ENCODE measurements at regions not wholly inside any gene's neighbourhood (a gene's known extent, or its start where the extent isn't known, plus 50 kb on each side); places are given as distances from the start of the nearest gene placed in this dataset.

DNA sequence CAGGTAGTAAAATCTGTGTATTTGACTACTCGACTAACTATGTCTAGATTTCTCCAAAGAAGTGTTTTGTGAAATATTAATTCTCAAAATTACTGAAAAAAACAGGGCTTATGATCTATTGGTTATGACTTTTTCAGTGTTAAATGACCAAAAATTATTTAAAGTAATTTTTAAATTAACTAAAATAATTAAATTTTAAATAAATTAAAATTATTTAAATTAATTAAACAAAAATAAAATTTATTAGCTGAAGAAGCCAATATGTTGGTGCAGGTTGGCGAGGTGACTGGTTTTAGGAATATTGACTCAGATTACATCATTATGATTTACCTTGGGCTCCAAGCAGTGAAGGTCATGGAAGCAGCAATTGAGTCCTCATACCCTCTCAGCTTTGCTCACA lies 483.2 kb downstream of the PTPRC start:
- Histone ChIP-seq H3K9ac (ENCODE audit: control insufficient read depth, insufficient read depth, low read length) (no peak overlapping the region), H4K20me1 (ENCODE audit: control insufficient read depth, insufficient read depth) (no peaks in the 10 kb centered on the region), H3K4me1 (ENCODE audit: control insufficient read depth, insufficient read depth, low read length) (no peaks in the 10 kb centered on the region), H2AFZ (ENCODE audit: control insufficient read depth, low read depth, low read length) (no peak overlapping the region), H3K27me3 (replicated peaks in 1 of 2; ENCODE audit: control insufficient read depth in 2 of 2, insufficient read depth in 2 of 2, low read length in 1 of 2) (no peaks in the 10 kb centered on the region), H3K4me3 (no peak overlapping the region), H3K79me2 (ENCODE audit: control insufficient read depth, insufficient read depth, low read length) (no peaks in the 10 kb centered on the region), H3K4me2 (ENCODE audit: control insufficient read depth, insufficient read depth) (no peak overlapping the region), H3K36me3 (ENCODE audit: control insufficient read depth in 2 of 2, insufficient read depth in 2 of 2, low read length in 1 of 2) (no peaks in the 10 kb centered on the region), H3K9me3 (replicated peaks; ENCODE audit: control insufficient read depth, insufficient read depth, low read length) (no peaks in the 10 kb centered on the region; the same call in 2 of the 3 replicates), H3K27ac (ENCODE audit: control insufficient read depth, insufficient read depth) (no peak overlapping the region)
- CTCF ChIA-PET: interaction anchor here (0.9 to 4.4 kb wide), 5 partner anchors 9 to 334 kb away, joined by 3 to 21 read pairs (median 5); no protein-coding TSS in a partner anchor
- POLR2A ChIA-PET: no interaction called here
- SMC1A ChIA-PET (ENCODE audit: uncharacterized antibody, unreplicated experiment): interaction anchor here (0.9 to 2.9 kb wide), 12 partner anchors 8 to 357 kb away, joined by 3 to 19 read pairs (median 6); no protein-coding TSS in a partner anchor
- DNase-seq (ENCODE audit: low read depth, low spot score): no peak
- no peak for ATAC-seq
- FAIRE-seq: no peak
- intact Hi-C loops (cut with micrococcal nuclease; ENCODE audit: unreplicated experiment): no loop called here
- WGBS (ENCODE audit: insufficient coverage, insufficient replicate concordance, low lambda C conversion rate, missing lambda C conversion rate): 30% methylated on average over 2 of the region's 2 CpGs
- BruUV-seq (replicated peaks): no TSS peak
- RAD21 ChIA-PET (ENCODE audit: unreplicated experiment): interaction anchor here (0.9 to 1.3 kb wide), 2 partner anchors 23 to 125 kb away, joined by 3 to 4 read pairs; no protein-coding TSS in a partner anchor
- in situ Hi-C loops (cut with MboI): no loop called here
- TF ChIP-seq TCF12 (IDR thresholded peaks at IDR 0.05; ENCODE audit: low read depth, low read length) (no peak), CHD1 (IDR thresholded peaks at IDR 0.05; ENCODE audit: low read depth, low read length) (no peak), ZNF622 (IDR thresholded peaks at IDR 0.05) (no peak), WRNIP1 (IDR thresholded peaks at IDR 0.05; ENCODE audit: borderline replicate concordance, low read depth, low read length) (no peak), TBL1XR1 (IDR thresholded peaks at IDR 0.05; ENCODE audit: low read depth, low read length) (no peak), ASH2L (IDR thresholded peaks at IDR 0.05; ENCODE audit: borderline replicate concordance, low read depth) (no peak), YY1 (IDR thresholded peaks at IDR 0.05; ENCODE audit: low read depth, low read length) (no peak), NR2C1 (IDR thresholded peaks at IDR 0.05) (no peak), RFX5 (IDR thresholded peaks at IDR 0.05; ENCODE audit: low read depth, low read length) (no peak), ZNF207 (IDR thresholded peaks at IDR 0.05; ENCODE audit: borderline replicate concordance) (no peak), SUZ12 (IDR thresholded peaks at IDR 0.05; ENCODE audit: unreplicated experiment) (no peak), STAT1 (conservative IDR thresholded peaks at IDR 0.05) (no peak), CREM (IDR thresholded peaks at IDR 0.05; ENCODE audit: low read depth) (no peak), ESRRA (IDR thresholded peaks at IDR 0.05; ENCODE audit: low read length) (no peak), LARP7 (IDR thresholded peaks at IDR 0.05) (no peak)
- TF ChIP-seq, protein P1, sequence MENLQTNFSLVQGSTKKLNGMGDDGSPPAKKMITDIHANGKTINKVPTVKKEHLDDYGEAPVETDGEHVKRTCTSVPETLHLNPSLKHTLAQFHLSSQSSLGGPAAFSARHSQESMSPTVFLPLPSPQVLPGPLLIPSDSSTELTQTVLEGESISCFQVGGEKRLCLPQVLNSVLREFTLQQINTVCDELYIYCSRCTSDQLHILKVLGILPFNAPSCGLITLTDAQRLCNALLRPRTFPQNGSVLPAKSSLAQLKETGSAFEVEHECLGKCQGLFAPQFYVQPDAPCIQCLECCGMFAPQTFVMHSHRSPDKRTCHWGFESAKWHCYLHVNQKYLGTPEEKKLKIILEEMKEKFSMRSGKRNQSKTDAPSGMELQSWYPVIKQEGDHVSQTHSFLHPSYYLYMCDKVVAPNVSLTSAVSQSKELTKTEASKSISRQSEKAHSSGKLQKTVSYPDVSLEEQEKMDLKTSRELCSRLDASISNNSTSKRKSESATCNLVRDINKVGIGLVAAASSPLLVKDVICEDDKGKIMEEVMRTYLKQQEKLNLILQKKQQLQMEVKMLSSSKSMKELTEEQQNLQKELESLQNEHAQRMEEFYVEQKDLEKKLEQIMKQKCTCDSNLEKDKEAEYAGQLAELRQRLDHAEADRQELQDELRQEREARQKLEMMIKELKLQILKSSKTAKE (IDR thresholded peaks at IDR 0.05; ENCODE audit: low read depth, poor library complexity, severe bottlenecking): no peak
- TF ChIP-seq, protein P2, sequence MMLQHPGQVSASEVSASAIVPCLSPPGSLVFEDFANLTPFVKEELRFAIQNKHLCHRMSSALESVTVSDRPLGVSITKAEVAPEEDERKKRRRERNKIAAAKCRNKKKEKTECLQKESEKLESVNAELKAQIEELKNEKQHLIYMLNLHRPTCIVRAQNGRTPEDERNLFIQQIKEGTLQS (IDR thresholded peaks at IDR 0.05; ENCODE audit: borderline replicate concordance, extremely low read depth, low read depth, low read length): no peak
- TF ChIP-seq, protein P3, sequence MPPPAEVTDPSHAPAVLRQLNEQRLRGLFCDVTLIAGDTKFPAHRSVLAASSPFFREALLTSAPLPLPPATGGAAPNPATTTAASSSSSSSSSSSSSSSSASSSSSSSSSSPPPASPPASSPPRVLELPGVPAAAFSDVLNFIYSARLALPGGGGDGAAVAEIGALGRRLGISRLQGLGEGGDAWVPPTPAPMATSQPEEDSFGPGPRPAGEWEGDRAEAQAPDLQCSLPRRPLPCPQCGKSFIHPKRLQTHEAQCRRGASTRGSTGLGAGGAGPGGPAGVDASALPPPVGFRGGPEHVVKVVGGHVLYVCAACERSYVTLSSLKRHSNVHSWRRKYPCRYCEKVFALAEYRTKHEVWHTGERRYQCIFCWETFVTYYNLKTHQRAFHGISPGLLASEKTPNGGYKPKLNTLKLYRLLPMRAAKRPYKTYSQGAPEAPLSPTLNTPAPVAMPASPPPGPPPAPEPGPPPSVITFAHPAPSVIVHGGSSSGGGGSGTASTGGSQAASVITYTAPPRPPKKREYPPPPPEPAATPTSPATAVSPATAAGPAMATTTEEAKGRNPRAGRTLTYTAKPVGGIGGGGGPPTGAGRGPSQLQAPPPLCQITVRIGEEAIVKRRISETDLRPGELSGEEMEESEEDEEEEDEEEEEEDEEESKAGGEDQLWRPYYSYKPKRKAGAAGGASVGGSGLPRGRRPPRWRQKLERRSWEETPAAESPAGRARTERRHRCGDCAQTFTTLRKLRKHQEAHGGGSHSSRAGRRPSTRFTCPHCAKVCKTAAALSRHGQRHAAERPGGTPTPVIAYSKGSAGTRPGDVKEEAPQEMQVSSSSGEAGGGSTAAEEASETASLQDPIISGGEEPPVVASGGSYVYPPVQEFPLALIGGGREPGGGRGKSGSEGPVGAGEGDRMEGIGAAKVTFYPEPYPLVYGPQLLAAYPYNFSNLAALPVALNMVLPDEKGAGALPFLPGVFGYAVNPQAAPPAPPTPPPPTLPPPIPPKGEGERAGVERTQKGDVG (CRISPR knock-in tag; IDR thresholded peaks at IDR 0.05): no peak
